Activated CD8-positive, alpha-beta memory T cell treated with anti-CD3 and anti-CD28 coated beads for 24 hours (primary cell): ENCODE measurements at regions not wholly inside any gene's neighbourhood (a gene's known extent, or its start where the extent isn't known, plus 50 kb on each side); places are given as distances from the start of the nearest gene placed in this dataset.
"Not testable (repeated sequence)": the region's sequence is repeated elsewhere in the genome, so short reads cannot be mapped to it uniquely, and the experiment has no call there.

Experiments used
- DNase-seq: peaks from one replicate; pipeline ENCODE4 v3.0.0-alpha.2; 2020

DNA sequence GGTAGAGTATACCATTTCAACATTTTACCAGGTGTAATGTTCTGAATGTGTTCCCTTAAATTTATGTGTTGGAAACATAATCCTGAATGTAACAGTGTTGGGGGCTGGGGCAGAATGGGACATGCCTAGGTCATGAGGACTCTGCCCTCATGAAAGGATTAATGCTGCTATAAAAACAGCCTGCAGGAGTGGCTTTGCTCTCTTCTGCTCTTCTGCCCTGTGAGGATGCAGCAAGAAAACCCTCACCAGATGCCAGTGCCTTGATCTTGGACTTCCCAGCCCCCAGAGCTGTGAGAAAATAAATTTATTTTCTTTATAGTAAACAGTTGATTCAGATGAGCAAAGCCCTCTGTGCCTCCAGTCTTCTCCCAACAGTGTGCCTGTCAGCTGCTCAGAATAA is 326.0 kb upstream of the ONECUT1 start:
- no peak for DNase-seq

DNA sequence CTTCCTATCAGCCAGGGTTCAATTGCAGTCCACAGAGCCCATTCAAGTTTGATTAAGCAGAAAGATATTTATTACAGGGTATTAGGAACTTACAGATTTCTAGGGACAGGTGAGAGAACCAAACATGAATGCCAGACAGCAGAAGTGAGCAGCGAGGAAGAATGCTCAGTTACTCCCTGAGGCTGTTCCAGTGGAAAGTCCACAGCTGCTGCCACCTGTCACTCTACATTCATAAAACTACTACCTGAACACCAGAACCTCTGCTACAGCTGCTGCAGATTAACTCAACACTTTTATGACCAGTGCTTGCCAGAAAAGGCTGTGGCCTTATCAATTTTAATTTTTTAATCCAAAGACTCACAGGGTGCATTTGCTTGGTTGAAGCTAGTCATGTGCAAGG is 325.4 kb upstream of the ONECUT1 start:
- DNase-seq = no peak

DNA sequence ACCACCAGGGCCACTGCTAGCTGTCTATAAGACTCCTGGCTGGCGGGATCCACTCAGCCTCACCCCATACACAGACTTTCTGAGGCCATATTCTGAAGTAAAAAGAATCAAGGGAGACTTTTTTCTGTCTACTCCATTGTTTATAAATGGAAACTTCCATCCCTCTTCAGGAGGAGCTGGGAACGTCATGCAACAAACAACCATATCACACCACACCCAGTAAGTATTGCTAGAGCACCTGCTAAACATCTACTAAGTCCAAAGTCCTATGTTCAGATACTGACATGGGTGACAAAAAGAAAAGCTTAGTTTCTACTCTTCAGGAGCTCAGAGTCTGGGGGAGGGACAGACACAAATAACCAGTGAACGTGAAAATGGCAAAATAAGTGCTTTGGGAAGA is 324.8 kb upstream of the ONECUT1 start:
- no peak for DNase-seq

DNA sequence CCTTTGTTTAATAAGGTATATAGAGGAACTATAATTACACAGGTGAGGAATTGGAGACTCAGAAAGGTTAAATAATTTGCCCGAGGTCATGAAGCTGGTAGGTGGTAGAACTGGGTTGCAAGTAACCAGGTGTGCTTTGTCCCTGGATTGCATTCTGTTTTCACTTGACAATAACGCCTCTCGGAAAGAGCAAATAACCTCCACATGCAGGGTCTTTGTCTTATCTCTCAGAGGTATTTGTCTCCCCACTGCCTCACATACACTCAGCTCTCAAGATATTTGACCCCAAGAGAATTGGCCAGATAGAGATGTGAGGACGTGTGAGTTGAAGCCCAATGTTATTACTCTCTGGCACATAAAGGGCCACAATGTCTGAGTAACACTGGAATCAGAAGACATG is 320.9 kb upstream of the ONECUT1 start:
- DNase-seq = no peak

DNA sequence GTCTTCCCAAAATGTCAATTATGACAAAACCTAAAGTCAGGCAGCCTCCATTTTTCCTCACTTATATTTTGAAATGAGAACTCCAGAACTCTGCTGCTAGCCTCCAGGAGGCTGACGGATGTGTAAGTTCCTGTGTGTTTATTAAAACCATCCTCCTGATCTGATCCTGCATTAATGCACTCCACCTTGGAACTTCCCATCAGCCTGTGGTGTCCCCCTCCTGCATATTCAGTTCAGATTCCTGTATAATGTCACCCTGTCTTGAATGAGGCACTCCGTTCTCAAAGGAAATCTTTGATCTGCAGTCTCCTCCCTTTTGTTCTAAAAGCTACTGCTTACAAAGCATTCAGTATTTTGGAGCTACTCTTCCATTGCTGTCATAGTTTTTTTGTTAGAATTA is 318.2 kb upstream of the ONECUT1 start:
- no peak for DNase-seq

DNA sequence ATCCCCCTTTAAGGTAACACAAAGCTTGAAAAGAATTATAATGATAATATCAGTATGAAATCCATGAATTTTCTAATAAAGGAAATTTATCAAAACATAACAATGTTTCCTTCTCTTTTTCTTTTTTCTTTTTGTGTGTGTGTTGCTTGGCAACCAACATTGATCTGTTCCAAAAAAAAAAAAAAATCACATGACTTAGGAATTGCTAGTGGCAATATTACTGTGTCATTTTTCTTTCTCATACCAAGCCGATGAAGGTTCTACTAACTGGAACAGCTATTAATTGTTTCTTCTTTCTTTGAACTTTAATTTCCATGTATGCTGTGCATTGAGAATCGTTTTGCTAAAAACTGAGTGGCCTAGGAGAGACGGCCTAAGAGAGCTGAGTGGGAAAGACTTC is 317.7 kb upstream of the ONECUT1 start:
- DNase-seq = no peak

DNA sequence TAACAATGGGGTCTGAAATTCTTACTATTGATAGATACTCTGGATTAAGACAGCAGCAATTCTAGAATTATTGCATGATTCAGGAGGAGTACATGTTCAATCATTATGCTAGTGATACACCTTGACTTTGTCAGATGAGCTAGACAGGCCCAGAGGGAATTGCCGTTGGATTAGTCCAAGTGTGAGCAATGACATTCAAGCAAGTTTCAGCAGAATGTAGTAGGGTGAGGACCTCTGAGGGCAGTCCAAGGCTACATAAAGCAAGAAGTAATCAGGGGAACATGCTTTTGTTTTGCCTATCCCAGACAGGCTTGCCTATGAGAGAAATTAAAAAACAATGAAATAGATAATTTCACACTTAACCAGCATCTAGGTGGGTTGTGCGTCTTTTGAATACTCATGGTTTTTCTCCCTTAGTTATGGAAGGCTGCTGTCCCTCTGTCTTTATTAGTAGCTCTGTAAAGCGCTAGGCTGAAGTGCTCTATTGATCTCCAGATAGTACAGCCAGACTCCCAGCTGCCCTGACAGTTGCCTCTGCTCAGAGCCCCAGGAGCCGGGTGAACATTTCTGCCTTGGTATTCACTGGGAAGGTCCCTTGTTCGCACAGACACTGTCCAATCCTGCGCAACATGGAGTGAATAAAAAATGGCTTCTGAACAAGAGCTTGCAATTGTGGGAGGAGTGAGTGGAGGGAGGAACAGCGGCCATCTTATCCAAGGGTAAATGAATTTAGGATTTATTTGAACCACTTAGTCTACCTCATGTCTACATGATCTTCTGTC is 316.6 kb upstream of the ONECUT1 start:
- no peak for DNase-seq

DNA sequence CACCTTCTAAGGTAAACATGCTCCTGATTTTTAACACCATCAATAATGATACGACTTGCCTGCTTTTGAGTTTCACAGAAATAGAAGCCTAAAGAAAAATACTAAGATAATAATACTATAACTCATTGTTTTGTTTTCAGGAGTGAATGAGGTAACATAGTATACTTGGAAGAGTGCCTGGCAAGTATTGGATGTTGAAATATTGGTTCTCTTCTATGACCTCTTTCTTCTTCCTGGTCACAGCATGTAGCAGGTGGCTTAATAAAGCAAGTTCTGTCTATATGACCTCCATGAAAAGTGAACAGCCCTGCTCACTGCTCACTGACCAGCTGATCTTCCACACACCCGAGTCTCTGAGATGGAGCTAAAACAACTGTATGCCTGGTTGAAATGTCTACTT is 312.3 kb upstream of the ONECUT1 start:
- DNase-seq = no peak

DNA sequence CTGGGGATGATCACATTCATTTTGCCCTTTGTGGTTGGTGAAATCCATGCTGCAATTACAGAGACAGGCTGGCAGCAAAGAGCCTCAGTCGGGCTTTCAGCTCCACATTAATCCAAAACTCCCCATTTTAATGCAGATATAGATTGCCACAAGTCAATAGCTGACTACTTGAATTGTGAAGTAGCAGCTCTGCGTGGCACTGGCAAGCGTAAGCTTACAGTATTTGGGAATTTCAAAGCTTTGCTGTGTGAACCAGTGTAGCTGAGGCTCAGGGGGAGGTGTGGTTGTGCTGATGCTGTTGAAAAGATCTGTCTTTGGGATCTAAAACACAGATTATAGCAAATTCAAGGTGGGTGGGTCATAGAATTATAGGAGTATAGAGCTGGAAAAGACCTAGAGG is 290.3 kb upstream of the ONECUT1 start:
- no peak for DNase-seq

DNA sequence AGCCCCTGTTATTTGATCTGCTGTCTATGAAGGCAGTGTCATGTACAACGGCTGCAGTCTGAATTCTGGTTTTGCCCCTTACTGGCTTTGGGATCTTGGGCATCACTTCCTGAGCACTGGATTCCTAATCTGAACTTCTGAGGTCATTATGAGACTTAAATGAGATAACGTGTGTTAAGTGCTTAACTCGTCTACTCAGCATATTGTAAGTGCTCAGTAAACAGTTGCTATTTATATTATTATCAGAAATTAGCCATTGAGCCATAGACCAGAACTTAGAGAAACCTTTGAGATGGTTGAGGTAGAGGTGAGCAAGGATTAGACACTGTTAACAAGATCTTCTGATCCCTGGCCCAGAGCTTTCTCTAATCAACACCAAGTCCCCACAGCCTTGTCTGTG is 284.1 kb upstream of the ONECUT1 start:
- no peak for DNase-seq

DNA sequence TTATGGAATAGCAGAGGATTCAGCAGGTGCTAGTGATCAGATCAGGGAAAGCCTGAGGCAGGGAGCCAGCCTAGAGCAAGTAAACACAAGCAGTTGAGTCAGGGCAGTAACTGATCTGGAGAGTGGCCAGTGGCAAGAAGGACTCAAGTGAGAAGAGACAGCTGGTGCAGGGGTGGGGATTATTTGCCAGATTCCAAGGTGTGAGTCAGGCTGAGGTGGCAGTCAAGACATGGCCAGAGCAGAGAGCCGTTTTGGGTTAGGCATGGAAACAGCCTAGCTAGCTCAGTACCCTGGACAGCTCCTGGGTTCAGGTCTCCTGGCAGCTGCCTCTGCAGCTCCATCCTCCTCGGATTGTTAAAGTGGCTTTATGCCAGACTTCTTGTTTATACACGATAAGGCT is 281.9 kb upstream of the ONECUT1 start:
- no peak for DNase-seq

DNA sequence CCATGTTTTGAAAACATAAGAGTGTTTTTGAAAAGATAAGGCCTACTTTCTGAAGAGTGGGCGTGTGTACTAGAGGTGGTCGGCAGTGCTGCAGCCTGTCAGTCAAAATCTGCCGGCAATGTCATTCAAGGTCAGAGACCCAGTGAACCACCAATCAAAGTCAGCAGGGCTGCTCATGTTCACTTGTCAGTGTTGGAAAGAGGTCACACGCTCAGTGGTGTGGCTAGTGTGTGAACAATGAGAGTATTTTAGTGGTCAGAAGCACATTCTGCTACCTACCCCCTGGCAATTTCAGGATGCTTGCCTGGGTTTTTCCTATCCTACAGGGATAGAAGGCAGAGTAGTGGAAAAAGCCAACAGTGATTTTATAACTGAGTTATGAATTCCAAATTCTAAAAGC is 278.5 kb upstream of the ONECUT1 start:
- no peak for DNase-seq

DNA sequence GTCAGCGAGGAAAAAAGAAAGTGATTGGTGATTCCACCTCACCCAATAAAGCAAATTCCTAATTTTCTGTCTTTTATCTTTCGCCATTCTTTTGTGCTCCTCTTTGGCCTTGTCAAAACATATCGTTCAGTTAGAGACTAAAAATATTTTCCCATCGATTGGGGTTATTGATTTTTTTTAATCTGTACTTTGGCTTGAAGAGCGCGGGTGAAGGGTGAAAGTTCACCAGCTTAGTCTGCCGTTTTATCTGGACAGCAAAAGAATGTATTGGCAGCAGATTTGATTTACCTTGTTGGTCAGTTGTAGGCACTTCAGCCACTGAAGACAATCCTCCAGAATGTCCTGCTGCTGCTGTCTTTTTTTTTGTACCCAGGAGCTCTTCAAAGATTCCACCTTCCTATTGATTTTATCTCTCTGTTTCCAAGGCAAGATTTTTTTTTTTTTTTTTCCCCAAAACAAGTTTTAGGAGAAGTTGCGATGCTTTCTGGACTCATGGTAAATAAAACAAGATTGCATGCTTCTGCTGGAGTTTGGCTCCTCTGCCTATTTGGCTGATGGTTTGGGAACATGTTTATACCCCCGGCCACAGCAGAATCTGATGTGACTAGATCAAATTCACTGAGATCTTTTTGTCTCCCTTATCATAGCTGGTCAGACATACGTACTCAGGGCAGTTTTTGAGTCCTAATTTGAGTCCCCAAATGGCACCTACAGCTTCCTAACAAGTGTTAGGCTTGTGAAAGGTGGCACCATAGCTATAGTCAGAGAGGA is 269.3 kb upstream of the ONECUT1 start:
- DNase-seq = no peak

DNA sequence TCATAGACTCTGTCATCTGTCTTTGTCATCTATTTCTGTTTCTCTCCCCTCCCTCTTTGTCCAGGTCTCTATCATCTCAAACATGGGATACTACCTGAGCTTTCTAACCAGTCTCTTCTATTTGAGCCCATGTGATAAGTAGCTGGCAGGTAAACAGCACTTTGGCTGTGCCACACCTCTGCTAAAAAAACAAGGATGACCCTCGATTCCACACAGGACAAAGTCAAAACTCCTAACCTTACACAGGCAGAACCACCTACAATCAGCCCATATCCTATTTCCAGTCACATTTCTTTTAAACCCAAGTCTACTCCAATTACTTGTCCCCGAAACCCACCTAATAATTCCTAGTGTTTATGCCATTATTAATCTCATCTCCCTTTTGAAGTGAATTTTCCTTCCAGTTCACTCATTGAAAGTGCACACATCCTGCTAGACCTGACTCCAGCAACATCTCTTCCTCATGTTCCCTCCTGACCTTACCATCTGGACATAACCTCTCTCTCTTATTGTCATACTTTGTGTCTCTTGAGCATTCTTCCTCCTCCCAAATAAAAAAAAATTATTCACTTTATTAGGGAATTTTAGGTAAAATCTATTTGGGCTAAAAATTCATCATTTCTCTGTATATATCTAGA is 256.1 kb upstream of the ONECUT1 start:
- no peak for DNase-seq

DNA sequence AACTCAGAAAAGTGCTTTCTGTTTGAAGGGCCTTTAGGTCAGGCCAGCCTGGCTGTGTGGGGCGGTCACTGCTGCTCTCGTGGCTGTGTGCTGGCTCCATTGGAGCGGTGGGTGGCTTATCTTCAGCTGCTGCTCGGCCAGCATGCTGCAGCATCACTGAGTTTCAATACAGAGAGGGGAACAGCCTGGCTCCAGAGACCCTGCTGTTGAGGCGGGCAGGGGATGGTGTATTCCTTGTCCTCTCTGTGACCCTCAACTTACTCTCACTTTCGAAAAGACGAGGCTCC is 248.5 kb upstream of the ONECUT1 start:
- no peak for DNase-seq

DNA sequence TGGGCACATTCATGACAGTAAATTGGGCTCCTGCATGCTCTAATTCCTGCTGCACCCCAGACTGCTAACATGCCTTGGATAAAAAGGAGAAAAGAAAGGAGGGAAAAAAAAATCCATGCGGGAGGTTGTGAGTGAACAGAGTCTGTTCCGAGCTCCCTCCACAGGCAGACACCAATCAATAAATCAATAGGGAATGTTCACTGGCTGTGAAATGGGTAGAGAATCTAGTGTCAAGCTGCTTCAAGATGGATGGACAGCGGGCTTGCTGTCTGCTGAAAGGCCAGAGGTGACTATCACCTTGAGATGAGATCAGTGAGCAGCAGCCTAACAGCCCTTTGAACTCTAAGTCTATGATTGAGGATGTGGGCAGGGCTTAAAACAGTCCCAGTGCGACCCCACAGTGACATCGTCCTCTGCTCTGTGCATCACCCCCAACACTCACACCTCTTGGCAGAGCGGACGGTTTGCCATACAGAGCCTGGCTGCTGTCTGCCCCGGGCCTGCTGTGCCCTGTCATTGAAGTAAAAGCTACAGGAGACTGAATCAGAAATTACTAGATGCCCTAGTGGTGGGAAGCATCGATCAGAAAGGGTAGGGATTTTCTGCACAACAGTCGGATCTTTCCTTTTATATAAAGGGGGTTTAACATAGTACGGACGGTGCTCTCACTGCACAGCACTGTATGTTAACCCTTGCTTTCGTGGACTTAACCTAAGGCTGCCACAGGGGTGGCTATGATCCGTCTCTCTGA is 247.9 kb upstream of the ONECUT1 start:
- DNase-seq = no peak

DNA sequence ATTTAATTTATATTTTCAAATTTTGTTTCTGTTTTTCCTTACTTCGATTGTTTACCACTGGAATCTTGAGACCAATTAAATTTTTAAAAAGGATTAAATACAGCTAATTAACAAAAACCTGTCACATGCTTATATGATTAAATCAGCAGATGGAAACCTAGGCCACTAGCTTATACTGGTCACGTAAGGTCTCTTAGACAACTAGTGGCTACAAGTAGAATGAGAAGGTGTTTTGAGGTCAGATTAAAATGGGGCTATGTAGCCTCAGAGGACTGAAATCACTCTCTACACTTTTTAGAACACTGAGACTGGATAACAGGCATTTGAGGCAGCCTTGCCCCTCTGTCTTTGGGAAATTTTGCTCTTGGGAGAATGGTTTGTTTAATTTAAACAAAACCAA is 246.5 kb upstream of the ONECUT1 start:
- DNase-seq = no peak

DNA sequence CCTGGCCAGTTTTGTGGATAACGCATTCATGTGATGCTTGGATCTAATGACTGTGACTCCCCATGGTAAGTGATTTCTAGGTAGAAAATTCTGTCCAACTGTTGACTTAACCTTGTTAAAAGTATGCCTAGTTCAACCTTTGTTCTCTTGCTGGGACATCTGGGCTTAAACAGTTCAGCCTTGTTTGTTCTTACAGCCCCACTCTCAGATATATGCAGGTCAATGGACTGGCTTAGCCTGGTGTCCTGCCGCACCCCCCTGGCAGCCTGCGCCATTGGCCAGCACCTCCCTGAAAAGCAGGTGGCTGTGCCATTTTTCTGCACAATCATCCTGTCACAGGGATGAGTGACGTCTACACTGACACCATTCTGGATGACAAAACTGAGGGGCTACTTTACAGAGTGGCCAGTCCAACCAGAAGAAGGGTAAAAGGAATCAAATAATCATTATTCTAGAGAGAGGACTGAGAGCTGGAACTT is 244.7 kb upstream of the ONECUT1 start:
- DNase-seq = no peak

DNA sequence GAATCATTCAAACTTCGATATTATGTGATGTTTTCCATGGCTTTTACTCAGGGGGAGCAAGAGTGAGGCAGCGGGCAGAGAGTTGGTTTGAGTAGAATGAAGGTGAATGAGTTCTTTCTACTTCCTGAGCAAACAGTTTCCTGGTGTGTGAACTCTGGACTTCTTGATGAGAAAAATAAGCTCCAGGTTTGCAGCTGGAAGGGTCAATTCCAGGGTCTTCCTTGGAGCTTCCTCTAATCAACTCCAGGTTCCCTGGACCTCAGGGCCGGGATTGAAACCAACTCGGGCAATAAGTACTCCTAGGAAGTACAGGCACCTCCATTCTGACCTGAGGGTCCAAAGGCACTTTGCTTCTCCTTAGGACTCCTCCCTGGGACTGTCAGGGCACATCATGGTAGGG is 243.6 kb upstream of the ONECUT1 start:
- no peak for DNase-seq

DNA sequence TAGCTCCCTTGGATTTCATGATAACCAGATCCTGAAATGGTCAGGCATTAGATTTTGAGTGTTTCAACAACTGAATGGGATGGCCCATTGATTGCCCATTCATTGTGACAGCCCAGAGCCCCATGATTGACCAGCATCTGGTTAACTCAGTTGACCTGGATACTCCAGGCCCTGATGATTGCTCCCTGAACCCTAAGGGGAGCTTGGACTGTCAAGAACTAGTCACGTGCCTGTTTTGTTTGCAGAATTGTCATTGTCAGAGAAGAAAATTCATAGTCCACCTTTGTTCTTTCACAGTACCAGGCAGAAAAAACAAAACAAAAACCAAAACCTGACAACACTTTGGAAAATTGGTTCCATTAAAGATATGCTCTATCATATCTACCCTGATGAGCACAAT is 241.3 kb upstream of the ONECUT1 start:
- no peak for DNase-seq

DNA sequence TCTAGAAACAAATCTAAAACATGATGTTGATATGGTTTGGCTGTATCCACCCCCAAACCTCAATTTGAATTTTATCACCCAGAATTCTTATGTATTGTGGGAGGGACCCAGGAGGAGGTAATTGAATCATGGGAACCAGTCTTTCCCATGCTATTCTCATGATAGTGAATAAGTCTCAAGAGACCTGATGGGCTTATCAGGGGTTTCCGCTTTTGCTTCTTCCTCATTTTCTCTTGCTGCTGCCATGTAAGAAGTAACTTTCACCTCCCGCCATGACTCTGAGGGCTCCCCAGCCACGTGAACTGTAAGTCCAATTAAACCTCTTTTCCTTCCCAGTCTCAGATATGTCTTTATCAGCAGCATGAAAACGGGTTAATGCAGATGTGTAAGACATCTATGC is 232.7 kb upstream of the ONECUT1 start:
- no peak for DNase-seq

DNA sequence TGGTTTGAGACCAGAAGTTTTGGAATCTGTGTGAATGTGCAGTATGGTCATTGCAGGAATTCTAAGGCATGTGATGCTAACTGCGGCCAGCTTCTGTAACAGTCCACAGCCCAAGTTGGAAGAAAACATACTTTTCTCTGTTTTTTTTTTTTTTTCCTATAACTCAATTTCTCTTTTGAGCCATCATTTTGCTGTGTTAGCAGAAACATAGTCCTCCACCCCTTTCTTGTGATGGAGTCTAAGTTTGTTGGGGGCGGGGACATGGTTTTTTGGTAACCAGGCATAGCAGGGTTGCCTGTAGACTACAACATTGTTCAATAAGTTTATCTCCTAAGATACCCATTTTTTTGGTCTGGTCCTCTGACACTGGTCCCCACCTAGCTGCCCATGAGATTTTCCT is 223.2 kb upstream of the ONECUT1 start:
- DNase-seq = no peak

DNA sequence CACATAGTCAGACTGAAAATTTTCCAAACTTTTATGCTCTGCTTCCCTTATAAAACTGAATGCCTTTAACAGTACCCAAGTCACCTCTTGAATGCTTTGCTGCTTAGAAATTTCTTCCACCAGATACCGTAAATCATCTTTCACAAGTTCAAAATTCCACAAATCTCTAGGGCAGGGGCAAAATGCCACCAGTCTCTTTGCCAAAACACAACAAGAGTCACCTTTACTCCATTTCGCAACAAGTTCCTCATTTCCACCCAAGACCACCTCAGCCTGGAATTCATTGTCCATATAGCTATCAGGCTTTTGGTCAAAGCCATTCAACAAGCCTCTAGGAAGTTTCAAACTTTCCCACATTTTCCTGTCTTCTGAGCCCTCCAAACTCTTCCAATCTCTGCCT is 221.6 kb upstream of the ONECUT1 start:
- not testable (repeated sequence) for DNase-seq

DNA sequence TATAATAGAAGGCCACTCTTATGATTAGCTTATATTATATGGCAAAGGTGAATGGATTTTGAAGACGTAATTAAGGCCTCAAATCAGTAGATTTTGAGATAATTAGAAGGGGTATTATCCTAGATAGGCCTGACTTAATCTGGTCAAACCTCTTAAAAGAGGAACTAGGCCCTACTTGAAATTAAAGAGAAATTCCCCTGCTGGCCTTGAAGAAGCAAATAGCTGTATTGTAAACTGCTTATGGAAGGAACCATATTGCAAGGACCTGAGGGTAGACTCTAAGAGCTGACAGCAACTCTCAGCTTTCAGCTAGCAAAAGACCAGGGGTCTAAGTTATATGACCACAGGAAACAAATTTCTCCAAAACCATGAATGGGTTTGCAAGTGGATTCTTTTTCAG is 219.0 kb upstream of the ONECUT1 start:
- DNase-seq = no peak
